IPS-18c (cell line): ENCODE measurements at regions not wholly inside any gene's neighbourhood (a gene's known extent, or its start where the extent isn't known, plus 50 kb on each side); places are given as distances from the start of the nearest gene placed in this dataset.
"Not testable (repeated sequence)": the region's sequence is repeated elsewhere in the genome, so short reads cannot be mapped to it uniquely, and the experiment has no call there.

ENCODE experiments used
- H3K4me3 ChIP-seq: 2 replicates; pipeline ENCODE4 v1.7.0; 2013; ENCODE audit warnings: low read depth, mild to moderate bottlenecking, low read length, moderate library complexity; ENCODE audit not compliant: insufficient read depth
- H3K9me3 ChIP-seq: one replicate; pipeline ENCODE4 v1.6.1; 2013; ENCODE audit warnings: mild to moderate bottlenecking, low read length, moderate library complexity; ENCODE audit not compliant: control insufficient read depth, insufficient read depth

DNA sequence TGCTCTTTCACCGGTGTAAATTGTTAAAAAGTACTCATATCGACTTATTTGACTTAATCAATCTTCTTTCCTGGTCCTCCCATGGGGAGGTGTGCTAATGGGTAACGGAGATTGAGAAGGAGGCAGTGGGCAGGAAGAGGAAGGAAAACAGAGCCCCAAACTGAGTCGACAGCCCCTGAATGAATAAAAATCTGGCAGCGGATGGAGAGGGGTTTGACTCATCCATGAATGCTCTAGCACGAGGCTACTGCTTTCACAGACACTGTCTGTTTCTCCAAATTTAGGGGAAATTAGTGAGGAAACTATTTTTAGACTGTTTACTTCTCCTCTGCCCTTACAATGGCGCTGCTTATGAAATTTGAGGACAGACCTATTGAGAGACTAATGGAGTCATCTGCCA, 142.2 kb upstream of the ATXN1 start:
- no peak overlapping the region for H3K4me3 ChIP-seq

DNA sequence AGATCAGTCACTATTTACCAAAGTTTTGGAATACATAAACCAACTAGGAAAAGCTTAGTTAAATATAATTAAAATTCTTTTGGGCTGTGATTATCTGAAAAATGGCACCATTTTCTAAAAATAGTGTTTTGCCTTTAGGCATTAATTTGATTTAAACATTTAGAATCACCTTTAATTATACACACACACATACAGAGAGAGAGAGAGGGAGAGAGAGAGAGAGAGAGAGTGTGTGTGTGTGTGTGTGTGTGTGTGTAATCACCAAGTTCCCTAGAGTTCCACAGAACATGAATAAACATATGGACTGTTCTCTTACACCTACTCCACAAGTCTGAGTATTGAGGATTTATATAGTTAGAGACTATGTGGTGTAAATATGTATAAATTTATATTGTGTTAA, 141.2 kb upstream of the ATXN1 start:
- Histone ChIP-seq H3K4me3 (no peak overlapping the region), H3K9me3 (no peaks in the 10 kb centered on the region)

More for the DNA sequence above, 142.2 kb upstream of the ATXN1 start:
- H3K9me3 ChIP-seq, result no peaks in the 10 kb centered on the region

DNA sequence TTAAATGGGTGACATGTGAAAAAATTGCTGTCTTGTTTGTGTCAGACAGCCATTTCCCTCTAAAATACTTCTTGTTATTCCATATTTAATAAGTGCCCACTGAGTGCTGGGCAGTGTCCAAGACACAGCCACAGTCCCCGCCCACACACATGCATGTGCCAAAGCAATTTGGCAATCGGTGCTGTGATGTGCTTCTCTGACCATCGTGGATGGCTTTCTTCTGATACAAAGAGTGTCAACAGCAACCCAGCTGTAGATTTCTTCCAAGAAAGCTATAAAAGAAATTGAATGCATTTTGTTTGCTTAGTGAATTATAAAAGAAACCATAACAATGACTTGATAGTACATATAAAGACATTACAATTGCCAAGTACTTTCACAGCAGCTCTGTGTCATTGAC, 140.5 kb upstream of the ATXN1 start:
- Histone ChIP-seq H3K9me3 (no peaks in the 10 kb centered on the region), H3K4me3 (no peak overlapping the region)

DNA sequence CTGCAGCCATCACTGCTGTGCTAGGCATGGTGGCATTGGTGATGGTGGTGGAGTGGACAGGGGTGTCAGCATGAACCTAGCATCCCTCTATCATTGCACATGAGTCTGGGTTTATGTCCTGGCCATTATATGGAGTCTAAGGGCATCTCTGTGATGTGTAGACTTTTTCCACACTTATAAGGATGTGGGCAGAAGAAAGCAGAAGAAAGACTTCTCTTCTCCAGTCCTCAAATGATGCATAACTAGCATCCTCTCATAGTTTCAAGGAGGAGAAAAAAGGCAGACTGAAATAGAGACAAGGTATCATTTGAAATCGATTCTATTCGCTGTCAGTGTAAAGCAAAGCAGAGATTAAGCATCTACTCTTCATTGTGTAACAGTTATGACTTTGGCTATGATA, 140.0 kb upstream of the ATXN1 start:
- H3K9me3 ChIP-seq, result no peaks in the 10 kb centered on the region
- no peak overlapping the region for H3K4me3 ChIP-seq

DNA sequence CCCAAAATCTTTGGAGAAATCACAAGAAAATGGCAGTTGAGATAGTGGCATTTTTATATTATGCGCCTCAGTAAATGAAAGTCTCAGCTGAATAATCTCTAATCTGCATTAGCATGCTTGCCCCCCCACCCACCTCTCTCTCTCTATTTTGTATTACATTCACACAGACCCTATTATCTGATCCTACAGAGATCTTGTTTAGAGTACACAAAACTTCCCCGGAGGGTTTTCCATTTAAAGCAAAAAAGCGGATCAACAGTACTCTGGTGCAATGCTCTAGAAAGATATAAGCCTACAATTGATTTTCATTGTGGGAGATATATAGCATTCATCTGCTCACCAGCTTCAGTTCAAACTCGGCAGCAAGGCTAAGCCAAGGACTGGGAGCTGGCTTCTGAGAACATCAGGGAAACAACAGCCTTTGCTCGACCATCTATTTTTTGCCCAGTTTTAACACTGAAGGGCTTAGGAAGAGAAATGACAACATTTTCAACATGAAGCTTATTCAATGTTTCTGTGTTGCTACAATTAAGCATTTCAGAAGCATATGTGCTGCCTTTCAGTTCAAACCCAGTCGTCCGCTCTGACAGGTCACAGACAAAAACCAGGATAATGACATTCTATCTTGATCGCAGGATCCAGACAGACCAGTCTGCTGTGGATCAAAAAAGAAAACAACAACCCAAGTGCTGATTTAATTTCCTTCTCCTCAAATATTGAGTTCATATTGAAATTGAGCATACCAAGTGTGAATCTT, 137.6 kb upstream of the ATXN1 start:
- H3K4me3 ChIP-seq, result no peak overlapping the region
- no peaks in the 10 kb centered on the region for H3K9me3 ChIP-seq

DNA sequence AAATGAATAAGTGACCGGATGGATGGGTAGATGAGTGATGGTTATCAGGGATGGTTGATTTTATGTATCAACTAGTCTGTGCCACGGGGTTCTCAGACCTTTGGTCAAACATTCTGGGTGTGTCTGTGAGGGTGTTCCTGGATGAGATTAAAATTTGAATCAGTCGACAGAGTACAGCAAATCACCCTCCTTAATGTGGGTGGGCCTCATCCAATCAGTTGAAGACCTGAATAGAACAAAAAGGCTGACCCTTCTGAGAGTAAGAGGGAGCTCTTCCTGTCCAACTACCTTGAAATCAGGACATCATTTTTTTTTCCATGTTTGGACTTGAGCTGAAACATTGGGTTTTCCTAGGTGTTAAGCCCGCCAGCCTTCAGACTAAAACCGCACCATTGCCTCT, 136.4 kb upstream of the ATXN1 start:
- no peak overlapping the region for H3K4me3 ChIP-seq
- no peaks in the 10 kb centered on the region for H3K9me3 ChIP-seq

DNA sequence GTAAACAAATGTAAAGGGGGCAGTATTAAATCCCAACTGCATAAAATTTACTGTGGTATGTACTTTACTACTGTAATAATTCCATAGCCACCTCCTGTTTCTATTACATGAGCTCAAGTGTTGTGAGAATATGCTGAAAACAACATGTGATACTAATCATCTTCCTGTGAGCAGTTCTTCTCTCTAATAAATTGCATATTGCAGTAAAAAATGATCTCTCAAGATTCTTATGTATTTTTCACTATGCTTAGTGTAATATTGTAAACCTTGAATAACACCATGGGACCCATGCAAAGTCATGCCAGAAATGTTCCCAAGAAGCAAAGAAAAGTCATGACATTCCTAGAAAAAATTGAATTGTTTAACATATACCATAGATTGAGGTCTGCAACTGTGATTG, 133.0 kb upstream of the ATXN1 start:
- Histone ChIP-seq H3K4me3 (no peak overlapping the region), H3K9me3 (no peaks in the 10 kb centered on the region)

DNA sequence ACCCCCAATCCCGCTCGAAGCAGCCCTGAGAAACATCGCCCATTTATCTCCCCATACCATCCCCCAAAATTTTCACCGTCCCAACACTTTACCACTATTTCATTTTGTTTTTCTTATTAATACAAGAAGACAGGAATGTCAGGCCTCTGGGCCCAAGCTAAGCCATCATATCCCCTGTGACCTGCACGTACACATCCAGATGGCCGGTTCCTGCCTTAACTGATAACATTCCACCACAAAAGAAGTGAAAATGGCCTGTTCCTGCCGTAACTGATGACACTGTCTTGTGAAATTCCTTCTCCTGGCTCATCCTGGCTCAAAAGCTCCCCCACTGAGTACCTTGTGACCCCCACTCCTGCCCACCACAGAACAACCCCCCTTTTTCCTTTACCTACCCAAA, 129.8 kb upstream of the ATXN1 start:
- H3K9me3 ChIP-seq, H3K4me3 ChIP-seq: not testable (repeated sequence)

DNA sequence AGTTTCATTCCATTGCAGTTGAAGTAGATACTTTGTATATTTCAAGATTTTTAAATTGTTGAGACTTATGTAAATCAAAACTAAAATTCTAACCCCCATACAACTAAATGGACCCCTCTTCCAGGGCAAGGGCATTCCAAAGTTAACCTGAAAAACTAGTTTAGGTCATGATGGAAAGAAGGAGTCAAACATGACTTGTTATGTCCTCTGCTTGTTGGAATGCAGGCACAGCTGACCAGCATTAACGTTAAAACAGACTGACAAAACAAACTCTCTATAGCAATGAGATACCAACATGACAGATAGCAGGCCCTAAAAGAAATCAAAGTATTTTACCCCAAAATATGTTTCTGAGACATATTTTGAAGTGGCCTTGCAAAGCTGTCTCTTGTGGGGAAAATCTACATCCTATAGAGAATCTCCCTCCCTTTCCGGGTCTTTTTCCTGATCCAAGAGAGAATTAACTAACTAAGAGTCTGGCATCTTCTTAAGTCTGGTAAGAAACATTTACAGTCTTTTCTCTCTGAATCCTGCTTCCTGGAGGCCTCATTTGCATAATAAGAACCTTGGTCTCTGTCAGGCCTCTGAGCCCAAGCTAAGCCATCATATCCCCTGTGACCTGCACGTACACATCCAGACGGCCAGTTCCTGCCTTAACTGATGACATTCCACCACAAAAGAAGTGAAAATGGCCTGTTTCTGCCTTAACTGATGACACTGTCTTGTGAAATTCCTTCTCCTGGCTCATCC, 124.3 kb upstream of the ATXN1 start:
- no peaks in the 10 kb centered on the region for H3K9me3 ChIP-seq
- no peak overlapping the region for H3K4me3 ChIP-seq

DNA sequence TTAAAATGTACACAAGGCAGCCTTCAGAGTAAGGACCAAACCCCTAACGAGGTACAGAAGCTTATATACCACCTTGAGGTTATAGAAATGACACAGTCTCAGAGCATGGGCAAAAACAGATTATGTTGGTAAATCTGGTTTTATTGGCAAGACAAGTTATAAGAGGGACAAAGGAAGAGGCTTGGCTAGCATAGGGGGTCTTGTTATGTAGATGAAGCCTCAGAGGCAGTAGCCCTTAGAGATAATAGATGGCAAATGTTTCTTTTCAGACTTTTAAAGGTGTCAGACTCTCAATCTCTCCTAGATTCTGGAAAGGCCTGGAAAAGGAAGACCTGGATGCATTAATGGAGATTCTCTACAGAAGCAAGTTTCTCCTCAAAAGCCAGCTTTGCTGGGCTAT, 123.3 kb upstream of the ATXN1 start:
- Histone ChIP-seq H3K4me3 (no peak overlapping the region), H3K9me3 (no peaks in the 10 kb centered on the region)

DNA sequence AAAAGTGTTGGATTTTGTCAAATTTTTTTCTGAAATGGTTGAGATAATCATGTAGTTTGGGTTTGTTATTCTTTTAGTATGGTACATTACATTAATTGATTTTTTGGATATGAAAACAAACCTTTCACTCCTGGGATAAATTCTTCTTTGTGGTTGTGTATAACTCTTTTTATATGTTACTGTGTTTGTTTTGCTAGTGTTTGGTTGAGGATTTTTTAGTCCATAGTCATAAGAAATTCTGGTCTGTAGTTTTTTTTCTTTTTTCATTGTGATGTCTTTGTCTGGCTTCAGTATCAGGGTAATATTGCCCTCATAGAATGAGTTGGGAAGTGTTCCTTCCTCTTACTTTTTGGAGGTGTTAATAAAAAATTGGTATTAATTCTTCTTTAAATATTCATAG, 122.2 kb upstream of the ATXN1 start:
- H3K4me3 ChIP-seq, result no peak overlapping the region
- no peaks in the 10 kb centered on the region for H3K9me3 ChIP-seq

DNA sequence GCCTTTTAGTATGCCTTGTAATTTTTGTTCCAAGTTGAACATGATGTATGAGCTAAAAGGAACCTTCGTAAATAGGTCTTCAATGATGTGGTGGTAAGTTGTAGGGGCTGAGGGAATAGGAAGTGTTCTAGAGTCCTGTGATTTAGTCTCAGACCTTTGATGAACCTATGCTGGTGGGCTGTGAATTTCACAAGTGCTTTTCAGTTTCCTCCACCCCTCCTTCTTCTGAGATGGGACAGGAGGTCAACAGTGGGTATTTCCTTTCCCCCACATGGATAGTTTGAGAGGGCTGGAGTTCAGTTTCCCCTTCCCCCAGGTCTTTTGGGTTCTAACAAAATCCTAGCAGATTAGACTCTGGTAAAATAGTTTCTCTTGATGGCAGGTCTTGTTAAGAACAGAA, 121.0 kb upstream of the ATXN1 start:
- no peak overlapping the region for H3K4me3 ChIP-seq
- no peaks in the 10 kb centered on the region for H3K9me3 ChIP-seq

DNA sequence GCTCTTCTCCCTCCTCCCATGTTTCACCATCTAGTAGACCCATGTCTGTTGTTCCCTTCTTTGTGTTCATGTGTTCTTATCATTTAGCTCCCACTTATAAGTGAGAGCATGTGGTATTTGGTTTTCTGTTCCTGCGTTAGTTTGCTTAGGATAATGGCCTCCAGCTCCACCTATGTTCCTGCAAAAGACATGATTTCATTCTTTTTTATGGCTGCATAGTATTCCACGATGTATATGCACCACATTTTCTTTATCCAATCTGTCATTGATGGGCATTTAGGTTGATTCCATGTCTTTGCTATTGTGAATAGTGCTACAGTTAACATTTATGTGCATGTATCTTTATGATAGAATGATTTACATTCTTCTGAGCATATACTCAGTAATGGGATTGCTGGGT, 115.6 kb upstream of the ATXN1 start:
- H3K9me3 ChIP-seq, H3K4me3 ChIP-seq: not testable (repeated sequence)

DNA sequence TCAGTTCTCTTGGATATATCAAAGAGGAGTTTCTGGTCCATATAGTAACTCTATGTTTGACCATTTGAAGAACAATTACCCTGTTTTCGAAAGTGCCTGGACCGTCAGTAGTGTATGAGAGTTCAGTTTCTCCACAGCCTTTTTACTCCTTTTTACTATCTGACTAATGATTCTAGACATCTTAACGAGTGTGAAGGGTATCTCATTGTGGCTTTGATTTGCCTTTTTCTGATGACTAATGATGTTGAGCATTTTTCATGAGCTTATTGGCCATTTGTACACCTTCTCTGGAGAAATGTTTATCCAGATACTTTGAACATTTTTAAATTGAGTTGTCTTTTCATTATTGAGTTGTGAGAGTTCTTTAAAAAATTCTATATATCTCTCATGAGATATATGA, 114.9 kb upstream of the ATXN1 start:
- Histone ChIP-seq H3K4me3 (no peak overlapping the region), H3K9me3 (no peaks in the 10 kb centered on the region)

DNA sequence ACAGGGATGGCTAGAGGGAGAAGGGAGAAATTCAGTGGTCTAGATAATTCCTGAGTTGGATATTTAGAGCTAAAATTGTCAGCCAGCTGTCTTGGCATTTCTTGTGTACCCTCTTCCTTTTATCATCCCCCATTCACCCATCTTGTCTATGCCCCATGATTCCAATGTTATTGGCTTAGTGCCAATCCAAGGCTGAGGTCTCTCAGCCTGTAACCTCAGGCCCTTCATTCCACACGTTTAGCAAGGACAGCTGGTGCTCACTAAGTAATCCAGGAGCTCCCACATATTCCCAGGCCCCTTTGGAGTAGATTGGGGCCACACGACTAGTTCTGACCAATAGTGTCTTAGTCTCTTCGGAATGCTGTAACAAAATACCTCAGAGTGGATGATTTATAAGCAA, 112.4 kb upstream of the ATXN1 start:
- H3K9me3 ChIP-seq, result no peaks in the 10 kb centered on the region
- H3K4me3 ChIP-seq, result no peak overlapping the region

DNA sequence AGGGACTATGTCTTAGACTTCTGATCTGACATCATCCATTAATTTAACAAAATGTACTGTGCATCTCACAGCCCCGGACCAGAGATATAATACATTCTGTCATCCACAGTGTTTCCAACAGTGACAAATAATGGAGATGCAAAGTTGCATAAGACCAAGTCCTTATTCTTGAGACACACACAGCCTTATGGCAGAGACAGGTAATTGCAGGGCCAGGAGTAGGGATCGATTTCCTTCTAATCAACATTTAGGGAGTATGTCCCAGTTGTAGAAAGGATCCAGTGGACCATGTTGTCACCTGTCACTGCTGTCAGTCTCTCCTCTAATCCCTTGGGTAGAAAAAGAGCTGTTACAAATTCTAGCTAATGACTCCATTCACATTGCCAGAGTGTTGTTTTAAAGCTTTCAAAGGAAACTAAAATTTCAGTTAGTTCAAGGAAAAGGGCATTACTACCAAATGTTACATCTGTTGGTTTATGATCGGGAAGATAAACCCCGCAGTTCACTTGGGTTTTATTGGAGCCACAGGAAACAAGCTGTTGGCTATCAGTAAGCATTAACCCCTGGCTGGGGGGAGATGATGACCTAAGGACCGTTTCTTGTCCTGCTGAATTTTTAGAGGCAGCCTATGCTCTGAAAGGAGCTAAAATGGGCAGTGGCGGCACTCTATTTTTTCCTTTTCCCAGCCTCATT, 111.4 kb upstream of the ATXN1 start:
- Histone ChIP-seq H3K9me3 (no peaks in the 10 kb centered on the region), H3K4me3 (no peak overlapping the region)

DNA sequence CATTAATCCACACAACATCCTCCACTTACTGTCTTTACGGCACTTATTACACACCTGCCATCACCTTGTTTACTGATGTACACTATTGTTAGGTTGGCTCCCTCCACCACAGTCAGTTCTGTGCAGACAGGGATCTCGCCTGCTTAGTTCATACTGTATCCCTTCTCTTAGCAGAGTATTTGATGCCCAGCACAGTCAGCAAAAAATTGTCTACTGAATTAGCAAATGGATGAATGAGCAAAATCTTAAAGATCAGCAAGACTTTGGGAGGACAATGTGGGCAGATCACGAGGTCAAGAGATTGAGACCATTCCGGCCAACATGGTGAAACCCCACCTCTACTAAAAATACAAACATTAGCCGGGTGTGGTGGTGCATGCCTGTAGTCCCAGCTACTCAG, 109.8 kb upstream of the ATXN1 start:
- no peaks in the 10 kb centered on the region for H3K9me3 ChIP-seq
- H3K4me3 ChIP-seq, result no peak overlapping the region

DNA sequence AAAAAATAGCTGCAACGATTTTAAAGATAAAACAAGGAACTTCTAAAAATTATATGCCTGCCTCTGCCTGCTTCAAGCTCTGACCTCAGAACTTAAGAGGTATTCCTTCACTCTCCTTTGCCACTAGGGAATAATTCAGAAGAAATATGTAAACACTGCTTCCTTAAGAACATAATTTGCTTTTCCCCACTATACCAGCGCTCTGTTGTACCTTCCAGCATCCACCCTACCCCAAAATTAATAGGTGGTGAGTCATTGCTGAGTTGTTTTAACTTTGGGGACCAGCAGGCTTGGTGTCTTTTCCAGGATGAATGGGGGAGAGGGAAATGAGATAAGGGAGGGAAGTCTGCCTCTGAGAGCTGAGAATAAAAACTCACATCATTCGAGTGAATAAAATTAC, 107.7 kb upstream of the ATXN1 start:
- Histone ChIP-seq H3K9me3 (no peaks in the 10 kb centered on the region), H3K4me3 (no peak overlapping the region)
